ENCODE measurements at regions not wholly inside any gene's neighbourhood (a gene's known extent, or its start where the extent isn't known, plus 50 kb on each side); places are given as distances from the start of the nearest gene placed in this dataset.

GRCh38 chr2:134190062-134190806 lies 63.6 kb upstream of the MGAT5 start:
- TF ChIP-seq THRB (CRISPR knock-in tag; conservative IDR thresholded peaks at IDR 0.05) (no peak), ATF3 (IDR thresholded peaks at IDR 0.05) (no peak), ATF3 (CRISPR knock-in tag; conservative IDR thresholded peaks at IDR 0.05) (no peak), CTCF (IDR thresholded peaks at IDR 0.05 in 2 of 3, conservative IDR thresholded peaks at IDR 0.05 in 1 of 3; ENCODE audit: insufficient read depth in 2 of 3, low read depth in 1 of 3, low read length in 3 of 3) (no peak), ZBED1 (IDR thresholded peaks at IDR 0.05) (no peak)
